ENCODE measurements at regions not wholly inside any gene's neighbourhood (a gene's known extent, or its start where the extent isn't known, plus 50 kb on each side); places are given as distances from the start of the nearest gene placed in this dataset.

DNA sequence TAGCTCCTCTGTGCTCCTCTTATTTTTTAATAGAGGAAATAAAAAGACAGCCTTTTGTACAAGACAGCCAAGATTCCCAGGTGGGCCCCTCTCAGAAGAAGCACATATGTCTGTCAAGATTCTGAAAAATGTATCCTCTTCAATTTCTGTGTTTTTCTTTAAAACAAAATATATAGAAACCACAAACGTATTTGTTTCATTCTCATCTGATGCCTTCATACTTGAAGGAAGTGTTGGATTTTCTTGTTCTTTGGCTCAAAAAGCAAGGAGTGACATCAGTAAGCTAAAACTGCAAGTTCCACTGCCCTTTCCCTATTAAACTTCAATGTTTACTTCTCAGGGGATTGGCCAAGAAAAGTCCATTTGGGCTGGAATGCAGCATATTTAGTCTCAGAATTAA is 193.8 kb upstream of the OSR1 start:
- TF ChIP-seq EP300 (IDR thresholded peaks at IDR 0.05) = no peak
- TF ChIP-seq, protein P1, sequence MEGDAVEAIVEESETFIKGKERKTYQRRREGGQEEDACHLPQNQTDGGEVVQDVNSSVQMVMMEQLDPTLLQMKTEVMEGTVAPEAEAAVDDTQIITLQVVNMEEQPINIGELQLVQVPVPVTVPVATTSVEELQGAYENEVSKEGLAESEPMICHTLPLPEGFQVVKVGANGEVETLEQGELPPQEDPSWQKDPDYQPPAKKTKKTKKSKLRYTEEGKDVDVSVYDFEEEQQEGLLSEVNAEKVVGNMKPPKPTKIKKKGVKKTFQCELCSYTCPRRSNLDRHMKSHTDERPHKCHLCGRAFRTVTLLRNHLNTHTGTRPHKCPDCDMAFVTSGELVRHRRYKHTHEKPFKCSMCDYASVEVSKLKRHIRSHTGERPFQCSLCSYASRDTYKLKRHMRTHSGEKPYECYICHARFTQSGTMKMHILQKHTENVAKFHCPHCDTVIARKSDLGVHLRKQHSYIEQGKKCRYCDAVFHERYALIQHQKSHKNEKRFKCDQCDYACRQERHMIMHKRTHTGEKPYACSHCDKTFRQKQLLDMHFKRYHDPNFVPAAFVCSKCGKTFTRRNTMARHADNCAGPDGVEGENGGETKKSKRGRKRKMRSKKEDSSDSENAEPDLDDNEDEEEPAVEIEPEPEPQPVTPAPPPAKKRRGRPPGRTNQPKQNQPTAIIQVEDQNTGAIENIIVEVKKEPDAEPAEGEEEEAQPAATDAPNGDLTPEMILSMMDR (IDR thresholded peaks at IDR 0.05) = no peak
